H1 (cell line): ENCODE measurements at regions not wholly inside any gene's neighbourhood (a gene's known extent, or its start where the extent isn't known, plus 50 kb on each side); places are given as distances from the start of the nearest gene placed in this dataset.

ENCODE experiments used
- CBX8 ChIP-seq: fragments of 300-800, 300-1000 bp; sonication (generic); IDR thresholded peaks from 2 replicates; pipeline ENCODE4 v1.7.1; 2016; ENCODE audit warnings: low read depth, low read length, borderline replicate concordance
- HDAC2 ChIP-seq, 2 experiments: fragments of 300-600 bp in 1 of 2; sonication (generic) in 1 of 2; IDR thresholded peaks; 2 replicates each; pipeline ENCODE4 v1.6.1; 2011 to 2012; ENCODE audit warnings: low read depth in 2 of 2, low read length in 2 of 2, mild to moderate bottlenecking in 2 of 2, moderate library complexity in 2 of 2, borderline replicate concordance in 1 of 2, inconsistent platforms in 1 of 2
- USF2 ChIP-seq: IDR thresholded peaks from 2 replicates; pipeline ENCODE4 v1.6.1; 2011; ENCODE audit warnings: low read length, improper control_type of control experiment

- no peak for TF ChIP-seq USF2
- no peak for TF ChIP-seq HDAC2 (IDR thresholded peaks at IDR 0.05; ENCODE audit: borderline replicate concordance in 1 of 2, low read depth in 2 of 2, low read length in 2 of 2)
- no peak for TF ChIP-seq CBX8
These were observed 96.5 kb downstream of the RBM43 start (continued) for GRCh38 chr2:151165105-151165684.
